AG04450 (cell line): ENCODE measurements at regions not wholly inside any gene's neighbourhood (a gene's known extent, or its start where the extent isn't known, plus 50 kb on each side); places are given as distances from the start of the nearest gene placed in this dataset.
A peak's percentile ranks its signal among the peaks of the same experiment; 100 is the strongest.

Source experiments
- CTCF ChIA-PET: fragments of 300-600, 350-600 bp; formaldehyde crosslinking; extraction: SDS; loops from one replicate; lab custom pipeline; 2022; ENCODE audit warnings: antibody characterized with exemption, inconsistent platforms; lab: Charles Lee
- POLR2A ChIA-PET: fragments of 350-600 bp; formaldehyde crosslinking; extraction: SDS; loops from one replicate; lab custom pipeline; 2021; ENCODE audit warnings: antibody characterized with exemption, inconsistent platforms; lab: Yijun Ruan, JAX
- DNase-seq: peaks from one replicate; pipeline ENCODE4 v3.0.0-alpha.2; 2011; ENCODE audit warnings: low read depth, low spot score
- H3K27ac ChIP-seq: one replicate; pipeline ENCODE4 v1.5.1; 2012; ENCODE audit warnings: low read depth, low read length, control low read depth
- H3K27me3 ChIP-seq: one replicate; pipeline ENCODE4 v1.6.0; 2012; ENCODE audit warnings: low read length; ENCODE audit not compliant: control insufficient read depth, insufficient read depth
- H3K4me3 ChIP-seq: 2 replicates; pipeline ENCODE4 v1.5.1; 2011; ENCODE audit warnings: mild to moderate bottlenecking, low read depth, low read length, control low read depth
- H3K9me3 ChIP-seq: 2 replicates; pipeline ENCODE4 v1.5.1; 2012; ENCODE audit warnings: low read length; ENCODE audit not compliant: control insufficient read depth, insufficient read depth
- CTCF ChIP-seq: IDR thresholded peaks from 2 replicates; pipeline ENCODE4 v1.5.1; 2011; ENCODE audit warnings: low read depth, low read length, control low read depth, inconsistent platforms

- H3K9me3 ChIP-seq: no peaks in the 10 kb centered on the region
- no peak overlapping the region for H3K4me3 ChIP-seq
- peak; percentile 59 for TF ChIP-seq CTCF
- ChIA-PET POLR2A (no interaction called here), CTCF (interaction anchor here (0.9 kb wide), 1 partner anchor 462 kb away, joined by 3 read pairs; no protein-coding TSS in a partner anchor)
- no peak for DNase-seq
- H3K27me3 ChIP-seq: no peaks in the 10 kb centered on the region
- H3K27ac ChIP-seq: no peak overlapping the region
These were observed 1364.4 kb downstream of the STIM2 start for GRCh38 chr4:28225050-28225449.

- ChIA-PET POLR2A (no interaction called here), CTCF (interaction anchor here (0.5 to 0.9 kb wide), 2 partner anchors 461 to 1051 kb away, joined by 3 read pairs; no protein-coding TSS in a partner anchor)
- TF ChIP-seq CTCF: no peak
- H3K27ac ChIP-seq: no peak overlapping the region
- no peaks in the 10 kb centered on the region for H3K9me3 ChIP-seq
- H3K27me3 ChIP-seq: no peaks in the 10 kb centered on the region
- DNase-seq: no peak
- no peak overlapping the region for H3K4me3 ChIP-seq
These were observed 1365.2 kb downstream of the STIM2 start for GRCh38 chr4:28225689-28226353.

GRCh38 chr4:28226962-28227361 lies 1366.3 kb downstream of the STIM2 start:
- H3K27ac ChIP-seq: no peak overlapping the region
- no peaks in the 10 kb centered on the region for H3K9me3 ChIP-seq
- ChIA-PET CTCF (interaction anchor here (0.5 to 0.7 kb wide), 2 partner anchors 9 to 23 kb away, joined by 3 to 9 read pairs; no protein-coding TSS in a partner anchor), POLR2A (no interaction called here)
- no peak for DNase-seq
- no peak for TF ChIP-seq CTCF
- H3K27me3 ChIP-seq: no peaks in the 10 kb centered on the region
- no peak overlapping the region for H3K4me3 ChIP-seq

GRCh38 chr4:28227764-28228163 lies 1367.1 kb downstream of the STIM2 start:
- H3K9me3 ChIP-seq: no peaks in the 10 kb centered on the region
- DNase-seq: no peak
- no peak overlapping the region for H3K4me3 ChIP-seq
- H3K27ac ChIP-seq: no peak overlapping the region
- no peaks in the 10 kb centered on the region for H3K27me3 ChIP-seq
- POLR2A ChIA-PET: no interaction called here
- no peak for TF ChIP-seq CTCF
- CTCF ChIA-PET: no interaction called here

GRCh38 chr4:28228561-28229491 lies 1368.2 kb downstream of the STIM2 start:
- ChIA-PET CTCF (no interaction called here), POLR2A (no interaction called here)
- DNase-seq: peak; percentile 27
- TF ChIP-seq CTCF: no peak
- no peak overlapping the region for H3K27ac ChIP-seq
- H3K4me3 ChIP-seq: no peak overlapping the region
- H3K9me3 ChIP-seq: no peaks in the 10 kb centered on the region
- H3K27me3 ChIP-seq: no peaks in the 10 kb centered on the region
